ENCODE measurements at regions not wholly inside any gene's neighbourhood (a gene's known extent, or its start where the extent isn't known, plus 50 kb on each side); places are given as distances from the start of the nearest gene placed in this dataset.
"Not testable (repeated sequence)": the region's sequence is repeated elsewhere in the genome, so short reads cannot be mapped to it uniquely, and the experiment has no call there.

- not testable (repeated sequence) for ATAC-seq (ENCODE audit: insufficient read depth, low read depth); H3K27me3 ChIP-seq (ENCODE audit: insufficient read depth, low read length, poor library complexity); H3K4me2 ChIP-seq (ENCODE audit: insufficient read depth, low read length); H3K4me1 ChIP-seq (ENCODE audit: insufficient read depth, low read length); H4K20me1 ChIP-seq (ENCODE audit: insufficient read depth, low read length); H3K4me3 ChIP-seq (ENCODE audit: low read depth in 1 of 2, low read length in 2 of 2); H3K9ac ChIP-seq (ENCODE audit: low read depth, low read length); H3K36me3 ChIP-seq (ENCODE audit: insufficient read depth, low read length); H3K27ac ChIP-seq (ENCODE audit: low read length); H2AFZ ChIP-seq (ENCODE audit: low read depth, low read length); H3K79me2 ChIP-seq (ENCODE audit: insufficient read depth, low read length); H3K9me3 ChIP-seq (ENCODE audit: insufficient read depth, low read length, severe bottlenecking); DNase-seq
Measured at GRCh38 chr6:71007298-71007697, 50.4 kb upstream of the B3GAT2 start.

- Histone ChIP-seq H3K36me3 (ENCODE audit: insufficient read depth, low read length) (no peaks in the 10 kb centered on the region), H3K4me1 (ENCODE audit: insufficient read depth, low read length) (no peaks in the 10 kb centered on the region), H2AFZ (ENCODE audit: low read depth, low read length) (no peak overlapping the region), H3K9me3 (ENCODE audit: insufficient read depth, low read length, severe bottlenecking) (no peaks in the 10 kb centered on the region), H3K79me2 (ENCODE audit: insufficient read depth, low read length) (no peaks in the 10 kb centered on the region), H3K4me3 (ENCODE audit: low read depth in 1 of 2, low read length in 2 of 2) (no peak overlapping the region), H4K20me1 (ENCODE audit: insufficient read depth, low read length) (no peaks in the 10 kb centered on the region), H3K27ac (ENCODE audit: low read length) (no peak overlapping the region), H3K27me3 (ENCODE audit: insufficient read depth, low read length, poor library complexity) (no peaks in the 10 kb centered on the region), H3K9ac (ENCODE audit: low read depth, low read length) (no peak overlapping the region), H3K4me2 (ENCODE audit: insufficient read depth, low read length) (no peak overlapping the region)
- no peak for TF ChIP-seq EZH2 (IDR thresholded peaks at IDR 0.05; ENCODE audit: borderline replicate concordance, low read depth, low read length, severe bottlenecking)
- TF ChIP-seq, protein P1, sequence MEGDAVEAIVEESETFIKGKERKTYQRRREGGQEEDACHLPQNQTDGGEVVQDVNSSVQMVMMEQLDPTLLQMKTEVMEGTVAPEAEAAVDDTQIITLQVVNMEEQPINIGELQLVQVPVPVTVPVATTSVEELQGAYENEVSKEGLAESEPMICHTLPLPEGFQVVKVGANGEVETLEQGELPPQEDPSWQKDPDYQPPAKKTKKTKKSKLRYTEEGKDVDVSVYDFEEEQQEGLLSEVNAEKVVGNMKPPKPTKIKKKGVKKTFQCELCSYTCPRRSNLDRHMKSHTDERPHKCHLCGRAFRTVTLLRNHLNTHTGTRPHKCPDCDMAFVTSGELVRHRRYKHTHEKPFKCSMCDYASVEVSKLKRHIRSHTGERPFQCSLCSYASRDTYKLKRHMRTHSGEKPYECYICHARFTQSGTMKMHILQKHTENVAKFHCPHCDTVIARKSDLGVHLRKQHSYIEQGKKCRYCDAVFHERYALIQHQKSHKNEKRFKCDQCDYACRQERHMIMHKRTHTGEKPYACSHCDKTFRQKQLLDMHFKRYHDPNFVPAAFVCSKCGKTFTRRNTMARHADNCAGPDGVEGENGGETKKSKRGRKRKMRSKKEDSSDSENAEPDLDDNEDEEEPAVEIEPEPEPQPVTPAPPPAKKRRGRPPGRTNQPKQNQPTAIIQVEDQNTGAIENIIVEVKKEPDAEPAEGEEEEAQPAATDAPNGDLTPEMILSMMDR (IDR thresholded peaks at IDR 0.05; ENCODE audit: borderline replicate concordance, extremely low read depth, low read length, poor library complexity, severe bottlenecking) = no peak
- no peak for DNase-seq
- no peak for ATAC-seq (ENCODE audit: insufficient read depth, low read depth)
Measured at GRCh38 chr6:71011871-71012371, 55.1 kb upstream of the B3GAT2 start.

DNA sequence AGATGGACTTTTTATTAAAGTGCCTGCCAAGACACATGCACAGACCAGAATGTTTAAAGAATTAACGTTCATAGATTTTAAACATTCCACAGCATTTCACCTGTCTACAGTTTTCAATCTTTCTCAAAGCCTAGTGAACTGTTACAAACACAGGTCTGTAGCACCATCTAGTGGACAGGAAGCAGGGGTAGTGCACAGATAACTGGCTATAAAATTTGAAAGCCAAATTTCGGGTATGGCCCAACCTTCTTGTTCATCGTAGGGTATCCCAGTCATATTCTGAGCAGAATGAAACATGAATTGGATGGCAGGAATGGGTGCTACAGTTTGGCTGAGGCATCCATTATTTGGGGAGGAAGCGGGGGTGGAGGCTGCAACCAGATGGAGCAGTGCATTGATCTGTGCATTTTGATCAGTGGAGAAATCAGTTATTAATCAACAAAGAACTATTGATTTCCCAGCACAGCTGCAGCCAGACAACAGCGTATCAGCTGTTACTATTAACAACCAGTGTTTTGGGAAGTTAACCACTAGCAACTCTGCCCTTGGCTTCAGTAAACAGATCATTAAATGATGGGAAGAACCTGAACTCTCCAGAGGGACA, 56.1 kb upstream of the B3GAT2 start:
- DNase-seq = peak; percentile 24
- H3K9ac ChIP-seq (ENCODE audit: low read depth, low read length) = no peak overlapping the region
- H2AFZ ChIP-seq (ENCODE audit: low read depth, low read length) = no peak overlapping the region
- no peaks in the 10 kb centered on the region for H3K79me2 ChIP-seq (ENCODE audit: insufficient read depth, low read length)
- no peaks in the 10 kb centered on the region for H4K20me1 ChIP-seq (ENCODE audit: insufficient read depth, low read length)
- H3K27ac ChIP-seq (ENCODE audit: low read length) = no peak overlapping the region
- no peak overlapping the region for H3K4me3 ChIP-seq (ENCODE audit: low read depth in 1 of 2, low read length in 2 of 2)
- H3K4me1 ChIP-seq (ENCODE audit: insufficient read depth, low read length) = no peaks in the 10 kb centered on the region
- H3K36me3 ChIP-seq (ENCODE audit: insufficient read depth, low read length) = no peaks in the 10 kb centered on the region
- ATAC-seq (ENCODE audit: insufficient read depth, low read depth) = peak; percentile 95
- H3K9me3 ChIP-seq (ENCODE audit: insufficient read depth, low read length, severe bottlenecking) = no peaks in the 10 kb centered on the region
- TF ChIP-seq EZH2 (IDR thresholded peaks at IDR 0.05; ENCODE audit: borderline replicate concordance, low read depth, low read length, severe bottlenecking) = no peak
- TF ChIP-seq, protein P1 (IDR thresholded peaks at IDR 0.05; ENCODE audit: borderline replicate concordance, extremely low read depth, low read length, poor library complexity, severe bottlenecking) = peak; percentile 87
- no peak overlapping the region for H3K4me2 ChIP-seq (ENCODE audit: insufficient read depth, low read length)
- H3K27me3 ChIP-seq (ENCODE audit: insufficient read depth, low read length, poor library complexity) = no peaks in the 10 kb centered on the region

GRCh38 chr6:71015392-71015791, 58.5 kb upstream of the B3GAT2 start:
- Histone ChIP-seq H3K4me2 (ENCODE audit: insufficient read depth, low read length) (no peak overlapping the region), H3K4me1 (ENCODE audit: insufficient read depth, low read length) (no peaks in the 10 kb centered on the region), H3K4me3 (ENCODE audit: low read depth in 1 of 2, low read length in 2 of 2) (no peak overlapping the region), H3K36me3 (ENCODE audit: insufficient read depth, low read length) (no peaks in the 10 kb centered on the region), H3K9ac (ENCODE audit: low read depth, low read length) (no peak overlapping the region), H3K9me3 (ENCODE audit: insufficient read depth, low read length, severe bottlenecking) (no peaks in the 10 kb centered on the region), H2AFZ (ENCODE audit: low read depth, low read length) (no peak overlapping the region), H3K27me3 (ENCODE audit: insufficient read depth, low read length, poor library complexity) (no peaks in the 10 kb centered on the region), H3K27ac (ENCODE audit: low read length) (no peak overlapping the region), H3K79me2 (ENCODE audit: insufficient read depth, low read length) (no peaks in the 10 kb centered on the region), H4K20me1 (ENCODE audit: insufficient read depth, low read length) (no peaks in the 10 kb centered on the region)
- no peak for TF ChIP-seq EZH2 (IDR thresholded peaks at IDR 0.05; ENCODE audit: borderline replicate concordance, low read depth, low read length, severe bottlenecking)
- TF ChIP-seq, protein P1 (IDR thresholded peaks at IDR 0.05; ENCODE audit: borderline replicate concordance, extremely low read depth, low read length, poor library complexity, severe bottlenecking) = no peak
- no peak for DNase-seq
- ATAC-seq (ENCODE audit: insufficient read depth, low read depth) = no peak

Data from DND-41 (cell line).